ENCODE measurements at regions not wholly inside any gene's neighbourhood (a gene's known extent, or its start where the extent isn't known, plus 50 kb on each side); places are given as distances from the start of the nearest gene placed in this dataset.

DNA sequence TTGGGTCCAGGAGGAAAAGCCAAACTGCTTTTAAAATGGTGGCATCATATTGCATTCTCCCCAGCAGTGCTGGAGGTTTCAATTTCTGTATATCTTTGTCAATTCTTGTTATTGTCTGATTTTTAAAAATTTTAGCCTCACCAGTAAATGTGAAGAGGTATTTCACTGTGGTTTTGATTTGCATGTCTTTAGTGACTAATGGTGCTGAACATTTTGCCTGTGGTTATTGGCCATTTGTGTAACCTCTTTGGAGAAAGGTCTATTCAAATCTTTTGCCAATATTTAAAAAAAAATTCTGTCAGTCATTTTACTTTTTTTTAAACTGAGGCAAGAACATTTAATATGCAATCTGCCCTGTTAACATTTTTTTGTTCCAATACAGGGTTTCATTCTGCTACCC lies 322.1 kb downstream of the TLL1 start:
- no peak for TF ChIP-seq CTCF (conservative IDR thresholded peaks at IDR 0.05; ENCODE audit: low read depth, low read length)
- no peak for TF ChIP-seq EZH2 (IDR thresholded peaks at IDR 0.05; ENCODE audit: borderline replicate concordance, low read depth, low read length, poor library complexity, severe bottlenecking)
